BLaER1 (cell line): ENCODE measurements at regions not wholly inside any gene's neighbourhood (a gene's known extent, or its start where the extent isn't known, plus 50 kb on each side); places are given as distances from the start of the nearest gene placed in this dataset.

Experiments used
- H3K27ac ChIP-seq: shearing (Covaris generic); formaldehyde crosslinking; 2 replicates; pipeline ENCODE4 v1.8.1; 2022
- H3K27me3 ChIP-seq: shearing (Covaris generic); formaldehyde crosslinking; 2 replicates; pipeline ENCODE4 v1.8.1; 2022
- H3K36me3 ChIP-seq: shearing (Covaris generic); formaldehyde crosslinking; 2 replicates; pipeline ENCODE4 v1.8.1; 2022
- H3K4me1 ChIP-seq: shearing (Covaris generic); formaldehyde crosslinking; 2 replicates; pipeline ENCODE4 v1.8.1; 2022
- H3K4me2 ChIP-seq: shearing (Covaris generic); formaldehyde crosslinking; 2 replicates; pipeline ENCODE4 v1.8.1; 2022
- H3K4me3 ChIP-seq: shearing (Covaris generic); formaldehyde crosslinking; 2 replicates; pipeline ENCODE4 v1.8.1; 2022
- H3K9ac ChIP-seq: shearing (Covaris generic); formaldehyde crosslinking; 2 replicates; pipeline ENCODE4 v1.8.1; 2022
- H3K9me3 ChIP-seq: shearing (Covaris generic); formaldehyde crosslinking; 2 replicates; pipeline ENCODE4 v1.8.1; 2022
- H4K20me1 ChIP-seq: shearing (Covaris generic); formaldehyde crosslinking; 2 replicates; pipeline ENCODE4 v1.8.1; 2022
- Cebpa-rat ChIP-seq: shearing (Covaris generic); IDR thresholded peaks from 2 replicates; pipeline ENCODE4 v1.8.1; 2022

- Histone ChIP-seq H3K9me3 (no peaks in the 10 kb centered on the region), H3K27ac (no peak overlapping the region), H4K20me1 (no peaks in the 10 kb centered on the region), H3K36me3 (no peaks in the 10 kb centered on the region), H3K4me1 (peaks cover 5% of the 10 kb centered on the region), H3K4me3 (no peak overlapping the region), H3K9ac (no peak overlapping the region), H3K27me3 (no peaks in the 10 kb centered on the region), H3K4me2 (no peak overlapping the region)
- no peak for TF ChIP-seq Cebpa-rat
Observed at GRCh38 chr18:25705650-25706049, 353.7 kb upstream of the ZNF521 start.

DNA sequence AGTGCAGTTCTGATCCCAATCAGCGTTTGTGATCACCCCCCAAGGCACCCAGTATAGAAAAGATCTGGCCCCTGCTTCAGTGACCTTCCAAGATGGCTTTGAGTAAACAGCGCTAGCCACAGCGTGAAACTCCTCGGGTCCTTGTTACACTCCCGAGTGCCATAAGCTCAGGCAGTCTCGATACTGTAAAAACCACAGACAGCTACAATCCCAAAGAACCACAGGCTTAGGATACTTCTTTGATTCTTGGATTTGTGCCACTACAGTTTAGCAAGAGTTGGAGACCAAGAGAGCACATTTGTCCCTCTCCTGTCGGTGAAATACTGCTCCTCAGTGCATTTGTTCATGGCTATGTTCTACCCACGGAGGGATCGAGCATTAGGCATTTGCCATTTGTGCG lies 352.5 kb upstream of the ZNF521 start:
- no peaks in the 10 kb centered on the region for H3K36me3 ChIP-seq
- no peak for TF ChIP-seq Cebpa-rat
- H3K9me3 ChIP-seq: no peaks in the 10 kb centered on the region
- no peak overlapping the region for H3K27ac ChIP-seq
- no peaks in the 10 kb centered on the region for H3K27me3 ChIP-seq
- H3K4me1 ChIP-seq: no peaks in the 10 kb centered on the region
- no peak overlapping the region for H3K9ac ChIP-seq
- no peak overlapping the region for H3K4me3 ChIP-seq
- no peak overlapping the region for H3K4me2 ChIP-seq
- no peaks in the 10 kb centered on the region for H4K20me1 ChIP-seq

DNA sequence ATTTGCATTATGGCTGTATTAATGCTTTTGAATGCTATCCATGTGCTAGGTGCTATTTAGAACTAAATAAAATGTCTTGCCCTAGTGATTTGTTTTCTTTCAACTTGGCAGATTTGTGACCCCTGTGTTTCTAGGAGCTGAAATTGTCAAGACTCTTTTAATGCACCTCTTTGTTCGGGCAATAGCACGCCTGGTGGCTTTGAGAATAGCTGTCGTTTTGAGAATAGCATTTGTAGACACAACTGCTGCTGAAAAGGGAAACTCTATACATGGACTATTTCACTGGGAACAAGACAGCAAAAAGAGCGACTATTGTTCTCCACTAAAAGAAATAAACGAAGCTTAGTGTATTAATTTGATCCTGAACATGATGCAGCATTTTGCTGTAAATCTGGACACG lies 352.1 kb upstream of the ZNF521 start:
- H4K20me1 ChIP-seq: no peaks in the 10 kb centered on the region
- no peaks in the 10 kb centered on the region for H3K27me3 ChIP-seq
- TF ChIP-seq Cebpa-rat: no peak
- H3K9me3 ChIP-seq: no peaks in the 10 kb centered on the region
- no peak overlapping the region for H3K4me3 ChIP-seq
- H3K9ac ChIP-seq: no peak overlapping the region
- H3K36me3 ChIP-seq: no peaks in the 10 kb centered on the region
- H3K4me1 ChIP-seq: no peaks in the 10 kb centered on the region
- H3K4me2 ChIP-seq: no peak overlapping the region
- no peak overlapping the region for H3K27ac ChIP-seq

- Histone ChIP-seq H3K9me3 (no peaks in the 10 kb centered on the region), H3K36me3 (no peaks in the 10 kb centered on the region), H4K20me1 (no peaks in the 10 kb centered on the region), H3K4me1 (no peaks in the 10 kb centered on the region), H3K27ac (no peak overlapping the region), H3K9ac (no peak overlapping the region), H3K27me3 (no peaks in the 10 kb centered on the region), H3K4me3 (no peak overlapping the region), H3K4me2 (no peak overlapping the region)
- no peak for TF ChIP-seq Cebpa-rat
Observed at GRCh38 chr18:25701821-25702220, 349.9 kb upstream of the ZNF521 start.

GRCh38 chr18:25686960-25687500 lies 335.1 kb upstream of the ZNF521 start:
- H3K9ac ChIP-seq: no peak overlapping the region
- H3K36me3 ChIP-seq: no peaks in the 10 kb centered on the region
- no peaks in the 10 kb centered on the region for H3K4me1 ChIP-seq
- H3K27ac ChIP-seq: no peak overlapping the region
- H3K27me3 ChIP-seq: no peaks in the 10 kb centered on the region
- TF ChIP-seq Cebpa-rat: no peak
- H3K9me3 ChIP-seq: no peaks in the 10 kb centered on the region
- no peaks in the 10 kb centered on the region for H4K20me1 ChIP-seq
- no peak overlapping the region for H3K4me2 ChIP-seq
- H3K4me3 ChIP-seq: no peak overlapping the region

GRCh38 chr18:25685088-25685487 lies 333.1 kb upstream of the ZNF521 start:
- Histone ChIP-seq H3K27me3 (no peaks in the 10 kb centered on the region), H3K9me3 (no peaks in the 10 kb centered on the region), H3K36me3 (no peaks in the 10 kb centered on the region), H3K4me3 (no peak overlapping the region), H3K4me2 (no peak overlapping the region), H3K4me1 (no peaks in the 10 kb centered on the region), H4K20me1 (no peaks in the 10 kb centered on the region), H3K27ac (no peak overlapping the region), H3K9ac (no peak overlapping the region)
- no peak for TF ChIP-seq Cebpa-rat

GRCh38 chr18:25679491-25679890 lies 327.5 kb upstream of the ZNF521 start:
- H3K9ac ChIP-seq: no peak overlapping the region
- no peak for TF ChIP-seq Cebpa-rat
- H3K4me3 ChIP-seq: no peak overlapping the region

DNA sequence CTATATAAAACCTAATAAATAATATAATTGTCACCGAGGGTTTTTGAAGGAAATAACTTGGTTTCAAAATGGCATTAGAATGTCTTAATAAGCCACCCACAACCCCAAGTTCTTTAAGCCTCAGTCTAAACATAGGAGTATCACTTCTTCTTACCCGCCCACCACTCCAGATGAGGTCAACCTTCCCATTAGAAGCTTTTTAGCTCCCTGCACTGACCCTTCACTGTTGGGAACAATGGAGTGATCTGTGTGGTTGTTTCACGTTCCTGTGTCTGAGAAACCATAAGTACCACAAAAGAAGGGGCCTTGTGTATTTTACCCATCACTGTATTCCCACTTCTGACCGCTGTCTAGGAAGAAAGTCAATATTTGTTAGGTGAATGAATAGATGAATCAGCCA lies 326.3 kb upstream of the ZNF521 start:
- Histone ChIP-seq H3K27ac (no peak overlapping the region), H4K20me1 (no peaks in the 10 kb centered on the region), H3K9me3 (no peaks in the 10 kb centered on the region), H3K4me2 (no peak overlapping the region), H3K9ac (no peak overlapping the region), H3K27me3 (no peaks in the 10 kb centered on the region), H3K36me3 (no peaks in the 10 kb centered on the region), H3K4me3 (no peak overlapping the region), H3K4me1 (no peaks in the 10 kb centered on the region)
- no peak for TF ChIP-seq Cebpa-rat

More at GRCh38 chr18:25679491-25679890, 327.5 kb upstream of the ZNF521 start:
- no peak overlapping the region for H3K27ac ChIP-seq
- H3K36me3 ChIP-seq: no peaks in the 10 kb centered on the region
- H4K20me1 ChIP-seq: no peaks in the 10 kb centered on the region
- H3K27me3 ChIP-seq: no peaks in the 10 kb centered on the region
- no peak overlapping the region for H3K4me2 ChIP-seq
- no peaks in the 10 kb centered on the region for H3K4me1 ChIP-seq
- H3K9me3 ChIP-seq: no peaks in the 10 kb centered on the region

GRCh38 chr18:25675123-25675850 lies 323.3 kb upstream of the ZNF521 start:
- Histone ChIP-seq H4K20me1 (no peaks in the 10 kb centered on the region), H3K4me2 (no peak overlapping the region), H3K9me3 (no peaks in the 10 kb centered on the region), H3K27ac (no peak overlapping the region), H3K4me3 (no peak overlapping the region), H3K9ac (no peak overlapping the region), H3K4me1 (no peaks in the 10 kb centered on the region), H3K36me3 (no peaks in the 10 kb centered on the region), H3K27me3 (no peaks in the 10 kb centered on the region)
- TF ChIP-seq Cebpa-rat: no peak

DNA sequence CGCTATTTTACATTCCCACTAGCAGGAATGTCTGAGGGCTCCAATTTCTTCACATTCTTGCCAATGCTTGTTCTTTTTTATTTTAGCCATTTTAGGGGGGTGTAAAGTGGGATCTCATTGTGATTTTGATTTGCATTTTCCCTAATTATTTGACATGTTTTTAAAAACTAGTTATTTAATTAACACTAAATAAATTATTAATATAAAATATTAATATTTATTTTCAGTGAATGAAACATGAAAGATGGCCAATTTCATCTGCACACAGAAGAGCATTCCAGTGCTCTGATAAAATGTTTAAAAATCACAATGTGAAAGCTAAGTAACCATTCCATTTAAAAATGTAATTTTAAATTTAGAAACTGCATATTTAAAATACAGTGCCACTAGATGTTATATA lies 322.2 kb upstream of the ZNF521 start:
- Histone ChIP-seq H3K4me3 (no peak overlapping the region), H4K20me1 (no peaks in the 10 kb centered on the region), H3K4me1 (no peaks in the 10 kb centered on the region), H3K4me2 (no peak overlapping the region), H3K9me3 (no peaks in the 10 kb centered on the region), H3K27me3 (no peaks in the 10 kb centered on the region), H3K9ac (no peak overlapping the region), H3K27ac (no peak overlapping the region), H3K36me3 (no peaks in the 10 kb centered on the region)
- no peak for TF ChIP-seq Cebpa-rat
